ENCODE measurements at regions not wholly inside any gene's neighbourhood (a gene's known extent, or its start where the extent isn't known, plus 50 kb on each side); places are given as distances from the start of the nearest gene placed in this dataset.
"Not testable (repeated sequence)": the region's sequence is repeated elsewhere in the genome, so short reads cannot be mapped to it uniquely, and the experiment has no call there.

DNA sequence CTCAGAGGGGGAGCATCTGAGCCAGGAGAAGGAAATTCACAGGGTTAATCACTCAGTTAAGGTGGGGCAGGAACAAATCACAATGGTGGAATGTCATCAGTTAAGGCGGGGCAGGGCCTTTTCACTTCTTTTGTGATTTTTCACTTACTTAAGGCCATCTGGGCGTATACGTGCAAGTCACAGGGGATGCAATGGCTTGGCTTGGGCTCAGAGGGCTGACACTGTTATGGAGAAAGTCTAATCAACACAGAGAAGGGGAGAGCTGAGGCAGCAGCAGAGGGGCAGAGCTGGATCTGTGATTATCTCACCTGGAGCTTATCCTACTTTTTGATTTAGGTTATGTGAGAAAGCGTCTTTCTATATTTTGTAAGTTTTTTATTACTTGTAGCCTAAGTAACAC, 350.1 kb downstream of the NSUN3 start:
- TF ChIP-seq EZH2phosphoT487 (IDR thresholded peaks at IDR 0.05; ENCODE audit: borderline replicate concordance, low read length); EZH2 (IDR thresholded peaks at IDR 0.05; ENCODE audit: low read length, unreplicated experiment): not testable (repeated sequence)
- TF ChIP-seq, protein P1, sequence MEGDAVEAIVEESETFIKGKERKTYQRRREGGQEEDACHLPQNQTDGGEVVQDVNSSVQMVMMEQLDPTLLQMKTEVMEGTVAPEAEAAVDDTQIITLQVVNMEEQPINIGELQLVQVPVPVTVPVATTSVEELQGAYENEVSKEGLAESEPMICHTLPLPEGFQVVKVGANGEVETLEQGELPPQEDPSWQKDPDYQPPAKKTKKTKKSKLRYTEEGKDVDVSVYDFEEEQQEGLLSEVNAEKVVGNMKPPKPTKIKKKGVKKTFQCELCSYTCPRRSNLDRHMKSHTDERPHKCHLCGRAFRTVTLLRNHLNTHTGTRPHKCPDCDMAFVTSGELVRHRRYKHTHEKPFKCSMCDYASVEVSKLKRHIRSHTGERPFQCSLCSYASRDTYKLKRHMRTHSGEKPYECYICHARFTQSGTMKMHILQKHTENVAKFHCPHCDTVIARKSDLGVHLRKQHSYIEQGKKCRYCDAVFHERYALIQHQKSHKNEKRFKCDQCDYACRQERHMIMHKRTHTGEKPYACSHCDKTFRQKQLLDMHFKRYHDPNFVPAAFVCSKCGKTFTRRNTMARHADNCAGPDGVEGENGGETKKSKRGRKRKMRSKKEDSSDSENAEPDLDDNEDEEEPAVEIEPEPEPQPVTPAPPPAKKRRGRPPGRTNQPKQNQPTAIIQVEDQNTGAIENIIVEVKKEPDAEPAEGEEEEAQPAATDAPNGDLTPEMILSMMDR (conservative IDR thresholded peaks at IDR 0.05; ENCODE audit: low read depth, low read length), result not testable (repeated sequence)

Data from PC-3 (cell line).